Mesendoderm (in vitro differentiated cells): ENCODE measurements at regions not wholly inside any gene's neighbourhood (a gene's known extent, or its start where the extent isn't known, plus 50 kb on each side); places are given as distances from the start of the nearest gene placed in this dataset.
A peak's percentile ranks its signal among the peaks of the same experiment; 100 is the strongest.
"Not testable (repeated sequence)": the region's sequence is repeated elsewhere in the genome, so short reads cannot be mapped to it uniquely, and the experiment has no call there.

Experiments used
- DNase-seq: peaks from one replicate; pipeline ENCODE4 v3.0.0; 2013
- H2AK5ac ChIP-seq: 2 replicates; pipeline ENCODE4 v1.6.1; 2013; ENCODE audit warnings: low read length, inconsistent platforms
- H2BK120ac ChIP-seq: 2 replicates; pipeline ENCODE4 v1.6.1; 2013; ENCODE audit warnings: low read depth, mild to moderate bottlenecking, low read length, moderate library complexity, mixed read lengths
- H2BK15ac ChIP-seq: replicated peaks from 2 replicates; pipeline ENCODE4 v1.6.1; 2013; ENCODE audit warnings: low read depth, mild to moderate bottlenecking, moderate library complexity
- H2BK5ac ChIP-seq: 2 replicates; pipeline ENCODE4 v1.6.1; 2013; ENCODE audit warnings: low read length, inconsistent platforms
- H3K18ac ChIP-seq: 2 replicates; pipeline ENCODE4 v1.6.1; 2013; ENCODE audit warnings: mild to moderate bottlenecking, low read length, mixed read lengths
- H3K23ac ChIP-seq: one replicate; pipeline ENCODE4 v1.6.1; 2013; ENCODE audit warnings: low read length
- H3K27ac ChIP-seq: 2 replicates; pipeline ENCODE4 v1.5.1; 2013; ENCODE audit warnings: low read depth, mild to moderate bottlenecking, inconsistent platforms, low read length, moderate library complexity
- H3K27me3 ChIP-seq: 2 replicates; pipeline ENCODE4 v1.6.1; 2013; ENCODE audit warnings: low read length, control low read depth, mild to moderate bottlenecking, inconsistent platforms; ENCODE audit not compliant: insufficient read depth, poor library complexity
- H3K36me3 ChIP-seq: 2 replicates; pipeline ENCODE4 v1.6.1; 2013; ENCODE audit warnings: low read length, inconsistent platforms; ENCODE audit not compliant: control insufficient read depth, insufficient read depth
- H3K4ac ChIP-seq: one replicate; pipeline ENCODE4 v1.6.1; 2013; ENCODE audit warnings: low read depth, mild to moderate bottlenecking, low read length, moderate library complexity
- H3K4me1 ChIP-seq: 2 replicates; pipeline ENCODE4 v1.6.1; 2013; ENCODE audit warnings: low read depth, low read length, inconsistent platforms; ENCODE audit not compliant: control insufficient read depth
- H3K4me2 ChIP-seq: 2 replicates; pipeline ENCODE4 v1.6.1; 2013; ENCODE audit warnings: low read length
- H3K4me3 ChIP-seq: 2 replicates; pipeline ENCODE4 v1.5.1; 2013; ENCODE audit warnings: mild to moderate bottlenecking, low read length
- H3K56ac ChIP-seq: one replicate; pipeline ENCODE4 v1.6.1; 2013; ENCODE audit warnings: low read length
- H3K79me1 ChIP-seq: 2 replicates; pipeline ENCODE4 v1.6.1; 2013; ENCODE audit warnings: low read length, inconsistent platforms
- H3K79me2 ChIP-seq: 2 replicates; pipeline ENCODE4 v1.6.1; 2013; ENCODE audit warnings: mild to moderate bottlenecking, low read length; ENCODE audit not compliant: control insufficient read depth, insufficient read depth
- H3K9ac ChIP-seq: 2 replicates; pipeline ENCODE4 v1.6.1; 2013; ENCODE audit warnings: low read length, inconsistent platforms
- H4K5ac ChIP-seq: one replicate; pipeline ENCODE4 v1.6.1; 2013; ENCODE audit warnings: low read length
- H4K8ac ChIP-seq: one replicate; pipeline ENCODE4 v1.6.1; 2013; ENCODE audit warnings: low read depth, mild to moderate bottlenecking, control low read depth, low read length, moderate library complexity
- WGBS: extraction: QIAGEN DNeasy Blood & Tissue Kit; methylation state at CpG from one replicate; pipeline ENCODE4 v1.1.7; 2013; ENCODE audit warnings: low lambda C conversion rate, missing lambda C conversion rate; ENCODE audit not compliant: insufficient coverage; ENCODE audit errors: extremely low coverage; 5-methylcytosine and 5-hydroxymethylcytosine counted together

- Histone ChIP-seq H3K4ac (no peak overlapping the region), H3K4me3 (no peak overlapping the region), H2BK120ac (no peak overlapping the region), H3K23ac (no peak overlapping the region), H2BK5ac (no peak overlapping the region), H3K27ac (no peak overlapping the region), H3K18ac (no peak overlapping the region), H3K27me3 (no peaks in the 10 kb centered on the region), H3K4me2 (no peak overlapping the region), H3K4me1 (no peaks in the 10 kb centered on the region), H3K36me3 (no peaks in the 10 kb centered on the region), H3K79me2 (no peaks in the 10 kb centered on the region), H2AK5ac (no peak overlapping the region), H2BK15ac (no peak overlapping the region), H4K8ac (no peak overlapping the region), H4K5ac (no peak overlapping the region), H3K9ac (no peak overlapping the region), H3K56ac (no peak overlapping the region), H3K79me1 (no peaks in the 10 kb centered on the region)
- no CpG with 5 or more reads among the region's 4 CpGs for WGBS
- DNase-seq: peak; percentile 33
These were observed 113.3 kb downstream of the SCG2 start for GRCh38 chr2:223488814-223489213.

- Histone ChIP-seq H3K4me1 (no peaks in the 10 kb centered on the region), H2BK15ac (no peak overlapping the region), H3K27me3 (no peaks in the 10 kb centered on the region), H3K18ac (no peak overlapping the region), H3K4ac (no peak overlapping the region), H3K56ac (no peak overlapping the region), H3K4me3 (no peak overlapping the region), H3K79me2 (no peaks in the 10 kb centered on the region), H3K4me2 (no peak overlapping the region), H3K23ac (no peak overlapping the region), H4K5ac (no peak overlapping the region), H2AK5ac (no peak overlapping the region), H3K36me3 (no peaks in the 10 kb centered on the region), H2BK120ac (no peak overlapping the region), H3K9ac (no peak overlapping the region), H3K79me1 (no peaks in the 10 kb centered on the region), H2BK5ac (no peak overlapping the region), H4K8ac (no peak overlapping the region), H3K27ac (no peak overlapping the region)
- WGBS: no CpG with 5 or more reads among the region's 2 CpGs
- no peak for DNase-seq
These were observed 107.7 kb downstream of the SCG2 start for GRCh38 chr2:223494496-223494895.

GRCh38 chr2:223494942-223495341 is 107.2 kb downstream of the SCG2 start:
- no peak overlapping the region for H2BK15ac ChIP-seq
- no peak overlapping the region for H4K5ac ChIP-seq
- H3K27ac ChIP-seq: no peak overlapping the region
- no peaks in the 10 kb centered on the region for H3K79me2 ChIP-seq
- no peak for DNase-seq
- H3K4me3 ChIP-seq: no peak overlapping the region
- H2AK5ac ChIP-seq: no peak overlapping the region
- no peak overlapping the region for H2BK120ac ChIP-seq
- H3K4me2 ChIP-seq: no peak overlapping the region
- H4K8ac ChIP-seq: no peak overlapping the region
- no peak overlapping the region for H3K56ac ChIP-seq
- no peak overlapping the region for H3K23ac ChIP-seq
- H3K9ac ChIP-seq: no peak overlapping the region
- H3K4me1 ChIP-seq: no peaks in the 10 kb centered on the region
- 100% methylated on average over 1 of the region's 2 CpGs for WGBS
- H3K79me1 ChIP-seq: no peaks in the 10 kb centered on the region
- no peaks in the 10 kb centered on the region for H3K27me3 ChIP-seq
- H3K36me3 ChIP-seq: no peaks in the 10 kb centered on the region
- H3K4ac ChIP-seq: no peak overlapping the region
- H3K18ac ChIP-seq: no peak overlapping the region
- H2BK5ac ChIP-seq: no peak overlapping the region

GRCh38 chr2:223496853-223497252 is 105.3 kb downstream of the SCG2 start:
- not testable (repeated sequence) for H3K27me3 ChIP-seq, H3K79me1 ChIP-seq, H2BK120ac ChIP-seq, H3K9ac ChIP-seq, H3K18ac ChIP-seq, H2AK5ac ChIP-seq, H3K4ac ChIP-seq, H2BK15ac ChIP-seq, H4K5ac ChIP-seq, H2BK5ac ChIP-seq, H3K4me1 ChIP-seq, H3K79me2 ChIP-seq, H4K8ac ChIP-seq, DNase-seq, H3K23ac ChIP-seq, H3K4me3 ChIP-seq, H3K4me2 ChIP-seq, H3K56ac ChIP-seq, H3K27ac ChIP-seq, H3K36me3 ChIP-seq
- WGBS: no CpG with 5 or more reads among the region's 2 CpGs

GRCh38 chr2:223500709-223501108 is 101.5 kb downstream of the SCG2 start:
- Histone ChIP-seq H3K79me1 (no peaks in the 10 kb centered on the region), H3K56ac (no peak overlapping the region), H3K27me3 (no peaks in the 10 kb centered on the region), H3K23ac (no peak overlapping the region), H3K18ac (no peak overlapping the region), H3K4me2 (no peak overlapping the region), H2BK120ac (no peak overlapping the region), H3K4me1 (no peaks in the 10 kb centered on the region), H2BK5ac (no peak overlapping the region), H3K4me3 (no peak overlapping the region), H3K4ac (no peak overlapping the region), H3K27ac (no peak overlapping the region), H3K36me3 (no peaks in the 10 kb centered on the region), H3K9ac (no peak overlapping the region), H4K5ac (no peak overlapping the region), H3K79me2 (no peaks in the 10 kb centered on the region), H4K8ac (no peak overlapping the region), H2AK5ac (no peak overlapping the region), H2BK15ac (no peak overlapping the region)
- WGBS: no CpG with 5 or more reads among the region's 6 CpGs
- DNase-seq: no peak

- Histone ChIP-seq H3K9ac (no peak overlapping the region), H2BK120ac (no peak overlapping the region), H3K18ac (no peak overlapping the region), H3K27ac (no peak overlapping the region), H3K79me1 (no peaks in the 10 kb centered on the region), H3K4me2 (no peak overlapping the region), H3K4me3 (no peak overlapping the region), H3K4me1 (no peaks in the 10 kb centered on the region), H3K36me3 (no peaks in the 10 kb centered on the region), H3K23ac (no peak overlapping the region), H4K5ac (no peak overlapping the region), H4K8ac (no peak overlapping the region), H2AK5ac (no peak overlapping the region), H3K4ac (no peak overlapping the region), H3K56ac (no peak overlapping the region), H3K79me2 (no peaks in the 10 kb centered on the region), H2BK15ac (no peak overlapping the region), H2BK5ac (no peak overlapping the region), H3K27me3 (no peaks in the 10 kb centered on the region)
- no peak for DNase-seq
- no CpG with 5 or more reads among the region's 2 CpGs for WGBS
These were observed 100.5 kb downstream of the SCG2 start for GRCh38 chr2:223501641-223502040.
